Stomach (tissue), 8 donors: ENCODE measurements at regions not wholly inside any gene's neighbourhood (a gene's known extent, or its start where the extent isn't known, plus 50 kb on each side); places are given as distances from the start of the nearest gene placed in this dataset.

ENCODE experiments used
- DNase-seq, 2 donors: peaks; one replicate each; pipeline versions ENCODE4 v3.0.0 to v3.0.0-alpha.2; 2013 to 2019
- H3K27ac ChIP-seq, 5 donors: fragments of 200-600 bp in 4 of 5; sonication (generic) in 4 of 5; one replicate each; pipeline ENCODE4 v1.5.1; 2013 to 2019; ENCODE audit warnings: mild to moderate bottlenecking in 1 of 5, moderate library complexity in 1 of 5
- H3K27me3 ChIP-seq, 3 donors: fragments of 200-600 bp; sonication (generic); one replicate each; pipeline ENCODE4 v1.5.1; 2017 to 2019; ENCODE audit warnings: mixed run types in 1 of 3
- H3K36me3 ChIP-seq, 4 donors: fragments of 200-600 bp; sonication (generic); 1 replicate in 3 of 4; 2 replicates in 1 of 4; pipeline ENCODE4 v1.5.1; 2016 to 2019
- H3K4me1 ChIP-seq, 4 donors: fragments of 200-600 bp; sonication (generic); one replicate each; pipeline ENCODE4 v1.5.1; 2016 to 2019
- H3K4me3 ChIP-seq, 4 donors: fragments of 200-600 bp; sonication (generic) in 3 of 4; one replicate each; pipeline ENCODE4 v1.5.1; 2016 to 2019; ENCODE audit warnings: mild to moderate bottlenecking in 1 of 4
- H3K9me3 ChIP-seq, 4 donors: fragments of 200-600 bp; sonication (generic); one replicate each; pipeline ENCODE4 v1.5.1; 2016 to 2019
- CTCF ChIP-seq, 7 experiments: fragments of 450-650 bp in 4 of 7; fragments of 200-600 bp in 3 of 7; sonication (generic) in 3 of 7; IDR thresholded peaks; one replicate each; pipeline ENCODE4 v1.5.1; 2016 to 2019; ENCODE audit warnings: antibody characterized with exemption in 7 of 7, control low read depth in 2 of 7, mild to moderate bottlenecking in 1 of 7
- EP300 ChIP-seq: sonication (generic); formaldehyde crosslinking; IDR thresholded peaks from one replicate; pipeline ENCODE4 v1.6.1; 2017; ENCODE audit warnings: antibody characterized with exemption
- POLR2A ChIP-seq, 4 donors: fragments of 450-650 bp; IDR thresholded peaks; one replicate each; pipeline ENCODE4 v1.6.1; 2016; ENCODE audit warnings: antibody characterized with exemption in 4 of 4, control low read depth in 2 of 4, mild to moderate bottlenecking in 1 of 4, moderate library complexity in 1 of 4
- POLR2AphosphoS5 ChIP-seq, 3 donors: sonication (generic); formaldehyde crosslinking; IDR thresholded peaks; one replicate each; pipeline ENCODE4 v1.6.1; 2016; ENCODE audit warnings: antibody characterized with exemption in 3 of 3
- WGBS, 5 donors: extraction: QIAGEN DNeasy Blood & Tissue Kit in 3 of 5; methylation state at CpG; one replicate each; pipeline versions ENCODE4 v1.1.5 to v1.1.7; 2013 to 2018; 5-methylcytosine and 5-hydroxymethylcytosine counted together
- intact Hi-C: fragments of 100-400 bp; cut with DNase I; formaldehyde crosslinking; loops from one replicate; pipeline ENCODE4 v1.15.1; 2023; ENCODE audit warnings: low total_unique reads
- small RNA-seq, 4 donors: library from RNA; depleted of rRNA; stranded (forward); fragments of <200 nt; gene quantifications; one replicate each; pipeline ENCODE3, GENCODE V24; 2016
- donor health status: healthy with polysubstance abuse.
- donor health status: Bipolar disorder and iron deficiency.
- donor health status: healthy.

DNA sequence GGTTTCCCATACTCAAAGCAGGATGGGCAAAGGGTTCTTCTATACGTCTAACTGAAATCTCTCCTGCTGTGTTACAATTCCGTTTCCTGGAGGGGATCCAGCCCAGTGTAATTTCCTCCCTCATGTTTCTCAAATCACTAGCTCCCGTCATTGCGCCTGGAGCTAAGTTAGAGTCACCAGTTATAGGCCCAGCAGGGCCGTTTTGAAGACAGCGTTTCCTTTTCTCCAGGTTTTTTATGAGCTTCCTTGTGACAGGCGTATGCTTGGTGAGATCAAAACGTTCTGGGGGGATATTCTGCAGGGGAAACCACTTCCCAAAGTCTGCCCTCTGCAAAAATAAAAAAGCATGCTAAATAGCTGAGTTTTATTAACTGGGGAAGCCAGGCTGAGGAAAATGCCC is 53.0 kb upstream of the WWC1 start:
- H3K27me3 ChIP-seq, result no peaks in the 10 kb centered on the region
- no peaks in the 10 kb centered on the region for H3K36me3 ChIP-seq
- no peak for DNase-seq
- 61 to 74% (median 65%) methylated on average over 8 of the region's 8 CpGs for WGBS, 5 donors
- no peak overlapping the region for H3K27ac ChIP-seq
- TF ChIP-seq POLR2AphosphoS5 (IDR thresholded peaks at IDR 0.05) (no peak), CTCF (IDR thresholded peaks at IDR 0.05) (no peak), EP300 (no peak), POLR2A (IDR thresholded peaks at IDR 0.05) (no peak)
- intact Hi-C loops, result no loop called here
- H3K4me3 ChIP-seq, result no peak overlapping the region
- no peaks in the 10 kb centered on the region for H3K4me1 ChIP-seq
- H3K9me3 ChIP-seq, result no peaks in the 10 kb centered on the region

- intact Hi-C loops, result no loop called here
- H3K27me3 ChIP-seq, result no peaks in the 10 kb centered on the region
Observed at GRCh38 chr5:168239325-168239724, 52.1 kb upstream of the WWC1 start.

More at GRCh38 chr5:168239325-168239724, 52.1 kb upstream of the WWC1 start:
- H3K27ac ChIP-seq, result no peak overlapping the region
- no peak for DNase-seq
- TF ChIP-seq POLR2A (IDR thresholded peaks at IDR 0.05), result no peak
- no peak for TF ChIP-seq POLR2AphosphoS5 (IDR thresholded peaks at IDR 0.05)
- no peak for TF ChIP-seq EP300
- no peak for TF ChIP-seq CTCF (IDR thresholded peaks at IDR 0.05)
- H3K36me3 ChIP-seq, result no peaks in the 10 kb centered on the region
- H3K4me3 ChIP-seq, result no peak overlapping the region
- H3K4me1 ChIP-seq, result no peaks in the 10 kb centered on the region
- no peaks in the 10 kb centered on the region for H3K9me3 ChIP-seq

Small RNAs in the stretch of these regions (small RNA-seq; reads per million reads assigned to genes)
- 0 reads per million in 4 donors for gene AC026403.1
- 0 to 0.10 (median 0) reads per million in 4 donors for gene RF00561
- gene RN7SKP60, result 0 reads per million in 4 donors
- 0 reads per million in 4 donors for gene RNU6-168P
- 0 reads per million in 4 donors for gene RNU6-209P
